ENCODE measurements at regions not wholly inside any gene's neighbourhood (a gene's known extent, or its start where the extent isn't known, plus 50 kb on each side); places are given as distances from the start of the nearest gene placed in this dataset.

- Histone ChIP-seq H3K9me3 (no peaks in the 10 kb centered on the region), H3K27me3 (no peaks in the 10 kb centered on the region), H3K4me1 (no peaks in the 10 kb centered on the region), H3K27ac (no peak overlapping the region), H3K4me3 (no peak overlapping the region), H3K36me3 (no peaks in the 10 kb centered on the region)
- no peak for ATAC-seq
- 23% methylated on average over 5 of the region's 5 CpGs for WGBS, 2 donors (ENCODE audit: low coverage in 1 of 2)
- TF ChIP-seq EP300 (IDR thresholded peaks at IDR 0.05) (no peak), POLR2A (IDR thresholded peaks at IDR 0.05) (no peak), CTCF (IDR thresholded peaks at IDR 0.05) (no peak), POLR2AphosphoS5 (IDR thresholded peaks at IDR 0.05) (no peak)
Measured at GRCh38 chr7:10708447-10708846, 265.2 kb upstream of the PHF14 start.

- H3K9me3 ChIP-seq = no peaks in the 10 kb centered on the region
- H3K4me3 ChIP-seq = no peak overlapping the region
- no peaks in the 10 kb centered on the region for H3K4me1 ChIP-seq
- WGBS, 2 donors (ENCODE audit: low coverage in 1 of 2) = 73 to 74% methylated on average over 5 of the region's 5 CpGs
- no peaks in the 10 kb centered on the region for H3K36me3 ChIP-seq
- H3K27me3 ChIP-seq = no peaks in the 10 kb centered on the region
- TF ChIP-seq POLR2AphosphoS5 (IDR thresholded peaks at IDR 0.05) = no peak
- TF ChIP-seq CTCF (IDR thresholded peaks at IDR 0.05) = no peak
- TF ChIP-seq POLR2A (IDR thresholded peaks at IDR 0.05) = no peak
- no peak for TF ChIP-seq EP300 (IDR thresholded peaks at IDR 0.05)
- H3K27ac ChIP-seq = no peak overlapping the region
- no peak for ATAC-seq
Measured at GRCh38 chr7:10718768-10719167, 254.9 kb upstream of the PHF14 start.

GRCh38 chr7:10720042-10720441, 253.6 kb upstream of the PHF14 start:
- Histone ChIP-seq H3K27me3 (no peaks in the 10 kb centered on the region), H3K4me3 (no peak overlapping the region), H3K9me3 (no peaks in the 10 kb centered on the region), H3K4me1 (no peaks in the 10 kb centered on the region), H3K36me3 (no peaks in the 10 kb centered on the region), H3K27ac (no peak overlapping the region)
- TF ChIP-seq EP300 (IDR thresholded peaks at IDR 0.05) (no peak), POLR2A (IDR thresholded peaks at IDR 0.05) (no peak), POLR2AphosphoS5 (IDR thresholded peaks at IDR 0.05) (no peak), CTCF (IDR thresholded peaks at IDR 0.05) (no peak)
- no peak for ATAC-seq

GRCh38 chr7:10721289-10721688, 252.4 kb upstream of the PHF14 start:
- Histone ChIP-seq H3K9me3 (no peaks in the 10 kb centered on the region), H3K4me1 (no peaks in the 10 kb centered on the region), H3K27me3 (no peaks in the 10 kb centered on the region), H3K27ac (no peak overlapping the region), H3K4me3 (no peak overlapping the region), H3K36me3 (no peaks in the 10 kb centered on the region)
- no peak for ATAC-seq
- TF ChIP-seq POLR2A (IDR thresholded peaks at IDR 0.05) (no peak), POLR2AphosphoS5 (IDR thresholded peaks at IDR 0.05) (no peak), EP300 (IDR thresholded peaks at IDR 0.05) (no peak), CTCF (IDR thresholded peaks at IDR 0.05) (no peak)
- WGBS, 2 donors (ENCODE audit: low coverage in 1 of 2) = 77 to 81% methylated on average over 3 of the region's 3 CpGs

GRCh38 chr7:10723832-10724231, 249.8 kb upstream of the PHF14 start:
- TF ChIP-seq EP300 (IDR thresholded peaks at IDR 0.05) (no peak), POLR2AphosphoS5 (IDR thresholded peaks at IDR 0.05) (no peak), POLR2A (IDR thresholded peaks at IDR 0.05) (no peak), CTCF (IDR thresholded peaks at IDR 0.05) (no peak)
- WGBS, 2 donors (ENCODE audit: low coverage in 1 of 2) = 53% methylated on average over 1 of the region's 1 CpG; no CpG with 5 or more reads in 1 of the 2 donors
- H3K4me3 ChIP-seq = no peak overlapping the region
- no peaks in the 10 kb centered on the region for H3K27me3 ChIP-seq
- ATAC-seq = no peak
- no peaks in the 10 kb centered on the region for H3K36me3 ChIP-seq
- H3K4me1 ChIP-seq = no peaks in the 10 kb centered on the region
- no peaks in the 10 kb centered on the region for H3K9me3 ChIP-seq
- H3K27ac ChIP-seq = no peak overlapping the region
